Upper lobe of left lung (tissue), 6 donors: ENCODE measurements at regions not wholly inside any gene's neighbourhood (a gene's known extent, or its start where the extent isn't known, plus 50 kb on each side); places are given as distances from the start of the nearest gene placed in this dataset.

ENCODE experiments used
- ATAC-seq, 2 donors: fragments of 200-7000 bp; cut with Tn5 transposase; one replicate each; pipeline ENCODE4 v1.9.1; 2022; ENCODE audit warnings: mild to moderate bottlenecking in 2 of 2, moderate library complexity in 2 of 2; ENCODE audit not compliant: low FRiP score in 2 of 2
- DNase-seq, 2 donors: peaks; one replicate each; pipeline ENCODE4 v3.0.0-alpha.2; 2019 to 2020
- H3K27ac ChIP-seq, 4 donors: fragments of 200-600 bp; sonication (generic); one replicate each; pipeline ENCODE4 v1.5.1; 2016 to 2019
- H3K27me3 ChIP-seq, 4 donors: fragments of 200-600 bp; sonication (generic); one replicate each; pipeline ENCODE4 v1.5.1; 2017 to 2019
- H3K36me3 ChIP-seq, 4 donors: fragments of 200-600 bp; sonication (generic); one replicate each; pipeline ENCODE4 v1.5.1; 2016 to 2019
- H3K4me1 ChIP-seq, 4 donors: fragments of 200-600 bp; sonication (generic); one replicate each; pipeline ENCODE4 v1.5.1; 2018 to 2019
- H3K4me3 ChIP-seq, 4 donors: fragments of 200-600 bp; sonication (generic); one replicate each; pipeline ENCODE4 v1.5.1; 2017 to 2019; ENCODE audit warnings: mild to moderate bottlenecking in 2 of 4, moderate library complexity in 1 of 4
- H3K9me3 ChIP-seq, 4 donors: fragments of 200-600 bp; sonication (generic); one replicate each; pipeline ENCODE4 v1.5.1; 2018 to 2019
- CTCF ChIP-seq, 6 experiments: fragments of 450-650 bp in 4 of 6; fragments of 200-600 bp in 2 of 6; sonication (generic) in 2 of 6; IDR thresholded peaks; one replicate each; pipeline ENCODE4 v1.5.1; 2016 to 2019; ENCODE audit warnings: antibody characterized with exemption in 6 of 6
- EP300 ChIP-seq, 4 donors: sonication (generic); formaldehyde crosslinking; IDR thresholded peaks; one replicate each; pipeline ENCODE4 v1.5.1; 2017; ENCODE audit warnings: antibody characterized with exemption in 4 of 4, control low read depth in 2 of 4
- POLR2A ChIP-seq, 4 donors: fragments of 450-650 bp; IDR thresholded peaks; one replicate each; pipeline ENCODE4 v1.5.1; 2016 to 2017; ENCODE audit warnings: antibody characterized with exemption in 4 of 4, mild to moderate bottlenecking in 2 of 4
- POLR2AphosphoS5 ChIP-seq, 2 donors: sonication (generic); formaldehyde crosslinking; IDR thresholded peaks; one replicate each; pipeline ENCODE4 v1.5.1; 2017; ENCODE audit warnings: antibody characterized with exemption in 2 of 2
- WGBS, 2 donors: methylation state at CpG; one replicate each; pipeline ENCODE4 v1.1.5; 2017 to 2018; 5-methylcytosine and 5-hydroxymethylcytosine counted together
- donor health status: DM: no; HTN: no; CAD: no; lungs with moderate emphysema.
- donor health status: DM: no; HTN: yes; CAD: no; lungs with severe emphysema.

- no peak for TF ChIP-seq POLR2AphosphoS5 (IDR thresholded peaks at IDR 0.05)
- Histone ChIP-seq H3K27me3 (no peaks in the 10 kb centered on the region), H3K27ac (no peak overlapping the region), H3K36me3 (no peaks in the 10 kb centered on the region), H3K4me1 (no peaks in the 10 kb centered on the region), H3K9me3 (no peaks in the 10 kb centered on the region), H3K4me3 (no peak overlapping the region)
- DNase-seq (no peak), ATAC-seq (no peak)
- 50 to 67% methylated on average over 1 of the region's 1 CpG for WGBS, 2 donors
Observed at GRCh38 chr20:39911497-39911896, 777.5 kb downstream of the MAFB start.

- Histone ChIP-seq H3K4me1 (no peaks in the 10 kb centered on the region), H3K36me3 (no peaks in the 10 kb centered on the region), H3K27me3 (no peaks in the 10 kb centered on the region), H3K27ac (no peak overlapping the region), H3K9me3 (no peaks in the 10 kb centered on the region), H3K4me3 (no peak overlapping the region)
- DNase-seq (no peak), ATAC-seq (peak in 1 of 2 donors; percentile 30)
- WGBS, 2 donors, result 56 to 58% methylated on average over 2 of the region's 2 CpGs
- no peak for TF ChIP-seq EP300 (IDR thresholded peaks at IDR 0.05)
- no peak for TF ChIP-seq POLR2A (IDR thresholded peaks at IDR 0.05)
- TF ChIP-seq CTCF (IDR thresholded peaks at IDR 0.05), result no peak
- no peak for TF ChIP-seq POLR2AphosphoS5 (IDR thresholded peaks at IDR 0.05)
Observed at GRCh38 chr20:39910536-39910935, 778.5 kb downstream of the MAFB start.

GRCh38 chr20:39909447-39909846 lies 779.6 kb downstream of the MAFB start:
- no peak for TF ChIP-seq EP300 (IDR thresholded peaks at IDR 0.05)
- no peak for TF ChIP-seq POLR2AphosphoS5 (IDR thresholded peaks at IDR 0.05)
- no peak for TF ChIP-seq CTCF (IDR thresholded peaks at IDR 0.05)
- TF ChIP-seq POLR2A (IDR thresholded peaks at IDR 0.05), result no peak
- WGBS, 2 donors, result 69% methylated on average over 4 of the region's 4 CpGs
- Histone ChIP-seq H3K27ac (no peak overlapping the region), H3K9me3 (no peaks in the 10 kb centered on the region), H3K4me1 (no peaks in the 10 kb centered on the region), H3K27me3 (no peaks in the 10 kb centered on the region), H3K36me3 (no peaks in the 10 kb centered on the region), H3K4me3 (no peak overlapping the region)
- ATAC-seq, result peak; percentile 67 to 87
- DNase-seq, result peak in 1 of 2 donors; percentile 23

GRCh38 chr20:39904476-39905112 lies 784.4 kb downstream of the MAFB start:
- DNase-seq (no peak), ATAC-seq (no peak)
- H3K9me3 ChIP-seq, result no peaks in the 10 kb centered on the region
- TF ChIP-seq POLR2AphosphoS5 (IDR thresholded peaks at IDR 0.05), result no peak
- TF ChIP-seq EP300 (IDR thresholded peaks at IDR 0.05), result no peak
- no peak for TF ChIP-seq POLR2A (IDR thresholded peaks at IDR 0.05)
- no peak for TF ChIP-seq CTCF (IDR thresholded peaks at IDR 0.05)
- WGBS, 2 donors, result 71 to 76% methylated on average over 6 to 7 of the region's 7 CpGs
- H3K27me3 ChIP-seq, result no peaks in the 10 kb centered on the region
- no peak overlapping the region for H3K4me3 ChIP-seq
- H3K36me3 ChIP-seq, result no peaks in the 10 kb centered on the region
- H3K4me1 ChIP-seq, result no peaks in the 10 kb centered on the region
- H3K27ac ChIP-seq, result no peak overlapping the region

- H3K4me3 ChIP-seq, result no peak overlapping the region
- H3K9me3 ChIP-seq, result no peaks in the 10 kb centered on the region
- 84 to 87% methylated on average over 10 of the region's 10 CpGs for WGBS, 2 donors
- H3K36me3 ChIP-seq, result no peaks in the 10 kb centered on the region
- TF ChIP-seq EP300 (IDR thresholded peaks at IDR 0.05), result no peak
- DNase-seq (no peak), ATAC-seq (no peak)
- no peaks in the 10 kb centered on the region for H3K27me3 ChIP-seq
- no peak overlapping the region for H3K27ac ChIP-seq
- H3K4me1 ChIP-seq, result no peaks in the 10 kb centered on the region
Observed at GRCh38 chr20:39903806-39904465, 785.1 kb downstream of the MAFB start.

- TF ChIP-seq POLR2A (IDR thresholded peaks at IDR 0.05) (no peak), CTCF (IDR thresholded peaks at IDR 0.05) (no peak), POLR2AphosphoS5 (IDR thresholded peaks at IDR 0.05) (no peak), EP300 (IDR thresholded peaks at IDR 0.05) (no peak)
- Histone ChIP-seq H3K4me3 (no peak overlapping the region), H3K27me3 (no peaks in the 10 kb centered on the region), H3K36me3 (no peaks in the 10 kb centered on the region), H3K9me3 (no peaks in the 10 kb centered on the region), H3K4me1 (no peaks in the 10 kb centered on the region), H3K27ac (no peak overlapping the region)
- no peak for ATAC-seq
- WGBS, 2 donors, result 85 to 87% methylated on average over 1 of the region's 1 CpG
- no peak for DNase-seq
Observed at GRCh38 chr20:39899881-39900280, 789.2 kb downstream of the MAFB start.
